Activated CD4-positive, alpha-beta T cell treated with anti-CD3 and anti-CD28 coated beads, Interleukin-2, Interleukin-4, amounts not matched to agents 100 ng/mL and 50 ng/mL, durations not matched to agents 16 hours and 8 hours (primary cell): ENCODE measurements at regions not wholly inside any gene's neighbourhood (a gene's known extent, or its start where the extent isn't known, plus 50 kb on each side); places are given as distances from the start of the nearest gene placed in this dataset.

ENCODE experiments used
- DNase-seq: peaks from one replicate; pipeline ENCODE4 v3.0.0-alpha.2; 2020; ENCODE audit warnings: low spot score

DNA sequence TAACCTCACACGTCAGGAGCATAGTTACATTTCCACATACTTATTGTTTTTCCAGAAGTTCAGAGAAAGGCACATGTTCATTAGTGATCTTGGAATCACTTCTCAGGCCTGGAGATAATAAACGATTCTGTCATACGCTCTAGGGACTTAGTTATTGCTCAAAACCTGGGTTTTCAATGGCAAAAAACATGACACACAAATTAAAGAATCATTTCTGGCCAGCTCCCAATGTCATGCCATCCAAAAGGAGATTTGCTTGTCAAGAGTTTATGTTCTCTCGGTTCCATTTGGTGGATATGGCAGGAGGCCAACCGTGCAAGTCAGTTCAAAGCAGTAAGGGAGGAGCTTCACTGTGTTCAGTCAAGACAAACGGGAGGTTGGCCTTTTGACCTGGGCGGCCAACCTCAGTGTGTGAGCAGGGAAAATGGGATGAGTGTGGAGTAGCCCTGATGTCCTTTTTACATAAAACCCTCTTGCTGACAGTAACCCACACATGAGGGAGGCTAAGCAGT, 123.4 kb downstream of the NXNL2 start:
- no peak for DNase-seq

DNA sequence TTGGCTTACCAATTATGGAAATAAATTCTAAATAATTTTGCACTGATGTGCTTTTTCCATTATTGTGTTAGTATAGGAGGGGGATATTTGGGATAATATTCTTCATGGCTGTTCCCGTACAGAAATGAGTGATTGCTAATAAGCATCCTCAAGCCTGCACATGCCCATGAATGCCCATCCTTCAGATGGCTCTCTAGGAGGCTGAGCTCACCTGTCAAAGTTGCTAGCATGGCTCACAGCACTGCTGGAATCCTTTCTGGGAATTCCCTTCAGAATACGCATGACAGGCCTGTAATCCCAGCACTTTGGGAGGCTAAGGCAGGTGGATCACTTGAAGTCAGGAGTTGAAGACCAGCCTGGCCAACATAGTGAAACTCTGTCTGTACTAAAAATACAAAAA, 124.1 kb downstream of the NXNL2 start:
- DNase-seq: no peak

DNA sequence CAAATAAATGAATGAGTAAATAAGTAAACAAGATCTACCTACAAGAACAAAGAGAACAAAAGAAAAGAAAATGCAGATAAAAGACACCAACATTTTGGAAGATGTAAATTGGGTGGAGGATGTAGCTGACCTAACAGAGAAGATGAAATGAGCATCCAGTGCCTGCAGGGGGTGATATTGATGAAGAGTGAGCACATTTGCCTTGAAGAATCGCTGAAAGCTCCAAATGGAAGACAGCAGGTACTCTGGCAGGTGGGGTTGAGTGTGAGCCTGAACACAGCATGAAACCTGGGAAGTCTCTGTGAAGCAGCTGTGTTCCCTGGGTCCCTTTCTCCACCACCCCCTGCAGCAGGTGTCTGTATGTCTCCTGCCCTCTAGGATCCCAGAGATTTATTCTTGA, 125.6 kb downstream of the NXNL2 start:
- DNase-seq: peak; percentile 19

DNA sequence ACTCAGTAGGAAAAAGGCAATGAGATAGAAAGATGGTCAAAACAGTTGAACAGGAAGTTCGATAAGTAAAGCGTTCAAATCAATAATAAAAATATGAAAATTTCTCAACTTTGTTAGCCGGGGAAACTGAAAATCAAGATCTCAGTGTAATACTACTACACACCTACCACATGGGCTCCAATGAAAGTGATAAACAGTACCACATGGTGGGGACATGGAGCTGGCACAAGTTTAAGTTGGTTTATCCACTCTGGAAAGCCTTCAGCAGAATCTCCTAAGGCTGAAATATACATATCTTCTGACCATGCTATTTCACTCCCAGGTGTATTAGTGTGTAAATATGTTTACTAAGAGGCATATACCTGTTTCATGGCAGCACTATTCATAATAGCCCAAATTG, 126.8 kb downstream of the NXNL2 start:
- no peak for DNase-seq

DNA sequence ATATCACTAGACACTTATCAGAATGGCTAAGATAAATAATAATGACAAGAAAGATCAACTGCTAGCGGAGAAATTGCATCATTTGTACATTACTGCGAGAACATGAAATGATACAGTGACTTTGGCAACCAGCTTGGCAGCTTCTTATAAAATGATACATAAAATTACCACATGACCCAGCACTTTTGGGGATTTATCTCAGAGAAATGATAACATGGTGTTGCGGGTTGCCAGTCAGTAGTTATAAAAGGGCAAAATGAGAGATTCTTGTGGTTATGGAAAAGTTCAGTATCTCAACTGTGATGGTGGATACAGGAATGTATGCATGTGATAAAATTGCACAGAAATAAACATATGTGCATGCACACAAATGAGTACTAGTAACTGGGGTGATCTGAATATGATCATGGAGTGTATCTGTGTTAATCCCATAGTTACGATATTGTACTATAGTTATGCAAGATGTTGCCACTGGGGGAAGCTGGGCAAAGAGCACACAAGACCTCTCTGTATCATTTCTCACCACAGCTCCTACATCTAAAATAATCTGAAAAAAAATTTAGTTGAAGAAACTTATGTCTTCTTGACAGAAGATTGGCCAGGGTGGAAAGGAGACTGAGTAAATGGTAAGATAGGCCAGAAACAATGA, 128.9 kb downstream of the NXNL2 start:
- DNase-seq: no peak

DNA sequence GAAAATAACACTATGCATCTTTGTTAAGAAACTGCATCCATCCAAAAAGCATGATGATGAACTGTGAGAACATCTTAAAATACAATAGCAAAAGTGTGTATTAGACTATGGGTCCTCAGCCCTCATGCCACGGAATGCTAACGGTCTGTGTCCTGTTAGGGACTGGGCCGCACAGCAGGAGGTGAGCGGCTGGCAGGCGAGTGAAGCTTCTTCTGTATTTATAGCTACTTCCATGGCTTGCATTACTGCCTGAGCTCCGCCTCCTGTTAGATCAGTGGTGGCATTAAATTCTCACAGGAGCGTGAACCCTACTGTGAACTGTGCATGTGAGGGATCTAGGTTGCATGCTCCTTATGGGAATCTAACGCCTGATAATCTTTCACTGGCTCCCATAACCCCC, 129.8 kb downstream of the NXNL2 start:
- DNase-seq: no peak

DNA sequence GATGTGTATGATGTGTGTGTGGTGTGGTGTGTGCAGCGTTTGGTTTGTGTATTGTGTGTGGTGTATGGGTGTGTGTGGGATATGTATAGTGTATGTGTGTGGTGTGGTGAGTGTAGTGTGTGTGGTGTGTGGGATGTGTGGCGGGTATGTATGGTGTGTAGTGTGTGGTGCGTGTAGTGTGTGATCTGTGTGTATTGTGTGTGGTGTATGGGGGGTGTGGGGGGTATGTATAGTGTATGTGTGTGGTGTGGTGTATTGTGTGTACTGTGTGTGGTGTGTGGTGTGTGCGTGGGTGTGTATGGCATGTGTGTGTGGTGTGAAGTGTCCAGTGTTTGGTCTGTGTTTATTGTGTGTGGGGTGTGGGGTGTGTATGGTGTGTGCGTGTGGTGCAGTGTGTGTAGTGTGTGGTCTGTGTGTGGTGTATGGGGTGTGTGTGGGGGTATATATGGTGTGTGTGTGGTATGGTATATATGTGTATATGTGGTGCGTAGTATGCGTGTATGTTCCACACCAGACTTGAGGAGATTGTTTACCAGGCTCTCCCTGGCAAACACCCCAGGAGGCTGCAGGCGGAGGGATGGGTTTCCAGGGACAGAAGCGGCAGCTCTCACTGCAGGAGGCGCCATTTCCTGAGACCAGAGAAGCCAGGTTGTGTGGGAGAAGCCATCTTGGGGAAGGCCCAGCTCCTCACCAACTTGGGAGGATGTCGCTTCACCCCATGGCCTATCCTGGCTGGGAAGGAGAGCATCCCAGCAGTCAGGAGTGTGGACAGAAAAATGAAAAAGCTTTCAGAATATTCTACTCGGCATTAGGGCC, 138.1 kb downstream of the NXNL2 start:
- DNase-seq: no peak

DNA sequence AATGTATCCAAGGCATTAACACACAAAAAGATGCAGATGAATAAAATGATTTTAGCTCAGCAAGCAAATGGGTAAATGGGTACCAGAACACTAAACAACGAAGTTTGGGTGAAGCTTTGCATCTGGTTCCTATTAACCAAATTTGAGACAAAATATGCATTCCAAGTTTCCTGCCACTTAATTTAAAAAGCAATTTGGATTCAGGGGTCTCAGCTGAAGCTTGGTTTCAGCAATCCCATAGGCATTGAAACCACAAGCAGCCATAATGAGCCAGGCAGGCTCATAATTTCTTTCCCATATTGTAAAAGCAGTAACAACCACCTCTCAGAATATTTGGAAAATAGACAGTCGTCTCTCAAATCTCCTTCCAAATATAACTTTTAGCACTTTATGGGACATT, 138.9 kb downstream of the NXNL2 start:
- DNase-seq: no peak

DNA sequence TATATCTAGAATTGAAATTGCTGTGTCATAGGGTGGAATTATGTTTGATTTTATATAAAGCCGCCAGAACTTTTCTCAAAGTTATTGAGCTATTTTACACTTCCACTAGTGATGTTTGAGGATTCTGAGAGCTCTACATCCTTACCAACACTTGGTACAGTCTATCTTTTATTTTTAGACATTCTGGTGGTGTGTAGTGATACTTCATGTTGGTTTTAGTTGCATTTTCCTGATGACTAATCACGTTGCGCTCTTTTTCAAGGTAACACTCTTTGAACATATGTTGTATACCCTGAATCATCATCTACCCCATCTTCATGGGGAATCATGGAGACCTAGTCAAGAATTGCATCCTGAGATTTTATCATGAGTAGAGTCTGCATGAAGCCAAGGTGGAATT, 141.7 kb downstream of the NXNL2 start:
- peak; percentile 9 for DNase-seq

DNA sequence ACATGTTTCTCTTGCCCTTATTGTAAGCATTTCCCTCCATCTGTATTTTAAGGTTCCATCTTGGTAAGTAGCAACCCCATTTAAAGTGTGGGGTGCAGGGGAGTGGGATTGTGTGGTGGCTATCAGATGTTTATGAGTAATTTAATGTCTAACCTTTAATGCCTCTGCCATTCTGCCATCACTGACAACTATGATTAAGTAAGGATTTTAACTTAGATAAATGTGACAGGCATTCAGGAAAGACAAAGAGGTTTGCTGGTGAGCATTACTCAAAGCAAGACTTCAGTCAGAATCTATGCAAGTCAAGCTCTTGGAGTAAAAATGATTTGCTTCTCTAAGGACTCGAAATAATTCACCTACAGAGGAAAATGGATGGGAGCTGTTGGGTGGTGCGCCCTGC, 143.0 kb downstream of the NXNL2 start:
- no peak for DNase-seq

DNA sequence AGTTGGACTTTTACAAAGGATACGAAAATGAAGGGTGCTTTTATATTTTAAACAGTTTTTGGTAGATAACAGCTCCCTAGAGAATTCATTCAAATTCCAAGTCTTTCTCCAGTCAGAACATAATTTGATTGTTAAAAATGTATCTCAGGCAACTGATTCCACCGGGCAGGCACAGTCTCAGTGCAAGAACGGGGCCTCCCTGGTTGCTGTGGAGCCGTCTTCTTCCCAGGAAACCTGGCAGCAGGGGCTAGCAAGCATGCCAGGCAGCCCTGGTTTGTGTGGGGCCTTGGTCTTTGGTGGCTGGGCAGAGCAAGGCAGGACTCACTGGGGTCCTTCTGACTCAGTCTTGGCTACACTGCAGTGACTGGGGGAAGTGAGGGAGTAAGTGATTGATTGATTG, 143.5 kb downstream of the NXNL2 start:
- no peak for DNase-seq

DNA sequence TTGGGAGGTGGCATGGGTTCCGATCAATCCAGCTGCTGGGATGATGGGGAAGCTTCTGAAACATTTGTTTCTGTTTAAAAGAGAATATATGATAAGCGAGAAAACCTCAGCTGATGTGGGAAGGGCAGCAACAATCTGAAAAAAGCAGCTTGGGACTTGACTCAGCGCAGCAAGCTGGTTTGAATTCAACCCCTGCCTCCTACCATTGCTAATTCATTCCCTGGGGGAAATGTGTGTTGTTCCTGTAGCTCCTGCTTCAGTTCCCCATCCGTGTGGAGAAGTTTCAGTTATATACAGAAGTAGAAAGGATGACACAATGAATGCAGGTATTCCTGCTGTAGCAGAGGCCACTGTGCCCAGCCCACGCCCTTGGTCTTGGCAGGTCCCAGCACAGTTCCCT, 145.1 kb downstream of the NXNL2 start:
- DNase-seq: no peak

DNA sequence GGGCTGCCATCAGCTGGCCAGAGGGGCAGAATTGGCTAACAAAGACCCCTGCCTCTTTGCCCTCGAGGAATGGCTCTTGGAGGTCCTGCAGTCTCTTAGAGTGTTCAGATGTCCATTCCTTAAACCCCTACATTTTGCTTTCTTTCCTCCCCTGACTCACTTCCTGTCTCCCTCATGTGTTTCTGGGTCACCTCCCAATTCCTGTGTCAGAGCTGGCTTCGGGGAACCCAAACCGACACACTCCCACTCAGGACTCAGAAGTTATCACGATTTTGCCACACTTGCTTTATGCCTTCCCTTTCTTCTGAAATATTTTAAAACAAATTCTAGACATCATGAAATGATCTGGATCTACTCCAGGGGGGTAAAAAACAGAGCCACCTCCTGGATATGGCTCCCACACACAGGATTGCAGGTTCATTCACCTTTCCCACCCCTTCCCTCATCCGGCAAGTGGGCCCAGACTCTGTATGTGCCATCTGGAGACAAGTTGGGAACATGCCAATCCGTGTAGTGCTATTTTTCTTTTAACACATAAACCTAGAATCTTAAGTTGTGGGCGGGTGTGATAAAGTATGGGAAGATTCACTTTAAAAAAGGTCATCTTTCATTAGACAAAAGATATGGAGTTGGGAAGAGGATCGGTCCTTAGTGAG, 145.7 kb downstream of the NXNL2 start:
- no peak for DNase-seq

DNA sequence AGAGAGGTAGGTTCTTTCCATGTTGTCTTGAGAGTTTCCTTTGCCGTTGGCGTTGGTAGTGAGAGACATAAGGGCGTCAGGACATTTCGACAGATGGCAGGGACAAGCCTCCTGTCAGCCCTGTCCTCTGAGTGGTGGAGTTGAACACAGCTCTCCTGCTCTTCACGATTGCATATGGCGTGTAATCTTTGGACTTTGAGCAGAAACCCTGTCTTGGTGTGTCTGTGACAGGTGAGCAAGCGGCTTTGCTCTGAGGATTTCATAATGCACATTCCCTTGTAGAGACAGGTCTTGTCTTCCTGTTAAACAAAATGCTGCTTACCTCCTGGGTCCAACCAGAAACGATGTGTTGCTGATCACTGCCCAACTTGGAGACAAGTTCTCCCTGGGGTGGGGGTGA, 146.5 kb downstream of the NXNL2 start:
- DNase-seq: no peak

DNA sequence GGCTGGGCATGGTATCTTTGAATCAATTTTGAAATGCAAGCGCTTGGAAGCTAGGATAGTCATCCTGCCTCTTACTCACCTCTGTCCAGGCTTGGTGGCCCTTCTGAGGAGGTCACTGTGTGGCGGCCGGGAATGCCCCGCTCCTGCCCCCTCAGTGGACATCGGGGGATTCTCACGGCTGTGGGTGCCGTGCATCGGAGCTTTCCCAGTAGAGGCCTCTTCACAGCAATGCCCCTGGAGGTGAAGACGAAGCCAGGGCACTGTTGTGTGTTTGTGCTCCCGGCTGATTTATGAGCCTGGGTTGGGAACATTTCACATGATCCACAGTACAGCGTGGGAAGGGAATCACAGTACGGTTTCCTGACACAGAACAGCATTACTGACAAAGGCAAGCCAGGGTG, 147.5 kb downstream of the NXNL2 start:
- no peak for DNase-seq

DNA sequence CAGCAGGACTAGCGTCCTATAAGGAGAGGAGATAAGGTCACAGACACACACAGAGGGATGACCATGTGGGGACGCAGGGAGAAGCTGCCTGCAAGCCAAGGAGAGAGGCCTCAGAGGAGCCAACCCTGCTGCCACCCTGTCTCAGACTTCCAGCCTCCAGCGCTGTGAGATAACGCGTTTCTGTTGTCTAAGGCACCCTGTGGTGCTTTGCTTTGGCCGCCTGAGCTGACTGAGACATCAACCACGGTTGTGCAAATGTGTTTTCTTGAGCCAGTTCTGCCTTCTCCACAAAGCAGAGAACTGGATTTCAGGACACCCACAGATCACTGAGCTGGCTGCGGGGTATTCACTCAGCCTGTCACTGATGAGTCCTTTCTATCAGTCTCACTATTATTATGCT, 149.1 kb downstream of the NXNL2 start:
- no peak for DNase-seq

DNA sequence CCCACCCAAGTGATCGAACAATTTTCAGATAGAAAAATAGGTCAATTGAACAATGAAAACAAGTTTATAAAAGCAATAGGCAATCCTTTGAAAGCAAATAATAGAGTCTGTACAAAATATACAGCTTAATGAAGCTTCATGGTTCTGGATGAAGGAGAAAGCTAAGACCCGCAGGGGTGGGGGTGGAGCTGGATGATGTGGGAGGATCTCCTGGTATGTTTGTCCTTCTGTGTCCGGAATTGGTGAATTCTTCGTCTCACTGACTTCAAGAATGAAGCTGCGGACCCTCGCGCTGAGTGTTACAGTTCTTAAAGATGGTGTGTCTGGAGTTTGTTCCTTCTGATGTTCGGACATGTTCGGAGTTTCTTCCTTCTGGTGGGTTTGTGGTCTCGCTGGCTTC, 149.9 kb downstream of the NXNL2 start:
- no peak for DNase-seq

DNA sequence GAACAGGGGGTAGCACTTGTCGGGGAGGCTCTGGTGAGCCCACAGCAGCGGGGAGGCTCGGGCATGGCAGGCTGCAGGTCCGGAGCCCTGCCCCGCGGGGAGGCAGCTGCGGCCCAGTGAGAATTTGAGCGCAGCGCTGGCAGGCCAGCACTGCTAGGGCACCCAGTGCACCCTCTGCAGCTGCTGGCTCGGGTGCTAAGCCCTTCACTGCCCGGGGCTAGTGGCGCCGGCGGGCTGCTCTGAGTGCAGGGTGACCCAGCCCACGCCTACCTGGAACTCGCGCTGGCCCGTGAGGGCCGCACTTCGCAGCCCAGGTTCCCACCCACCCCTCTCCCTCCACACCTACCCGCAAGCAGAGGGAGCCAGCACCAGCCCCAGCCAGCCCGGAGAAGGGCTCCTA, 151.0 kb downstream of the NXNL2 start:
- DNase-seq: no peak

DNA sequence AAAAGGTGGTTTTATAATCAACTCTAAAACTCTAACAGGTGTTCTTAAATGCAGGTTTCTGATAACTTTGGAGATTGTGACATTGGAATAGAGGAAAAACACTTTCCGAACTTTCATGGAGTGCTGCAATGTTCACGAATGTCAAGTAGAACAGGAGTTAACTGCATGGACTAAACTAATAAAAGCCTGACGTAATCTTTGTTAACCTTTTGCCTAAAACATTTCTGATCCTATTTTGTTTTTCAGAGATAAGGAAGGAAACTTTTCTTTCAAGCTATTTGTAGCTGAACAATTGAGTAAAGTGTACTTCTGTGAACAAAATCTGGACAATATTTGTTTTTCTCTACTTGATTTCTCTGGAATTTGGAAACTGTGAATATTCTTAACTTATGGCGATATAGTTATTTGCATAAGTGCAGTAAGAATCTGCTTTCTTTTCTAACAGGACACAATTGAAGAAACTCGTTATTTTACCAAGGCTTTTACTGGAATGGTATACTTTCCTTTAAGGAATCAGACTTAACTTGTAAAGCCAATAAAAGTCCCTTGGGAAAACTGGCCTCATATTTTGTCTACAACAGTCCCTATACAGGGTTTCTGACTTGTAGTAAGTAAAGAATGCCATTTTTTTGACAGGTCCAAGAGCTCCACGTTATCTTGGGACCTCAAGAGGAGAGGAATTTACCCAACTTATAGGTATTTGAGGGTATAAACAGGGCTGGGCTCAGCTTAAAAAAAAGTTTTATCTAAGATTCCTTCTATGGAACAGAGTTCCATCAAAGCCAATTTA, 154.7 kb downstream of the NXNL2 start:
- DNase-seq: no peak

DNA sequence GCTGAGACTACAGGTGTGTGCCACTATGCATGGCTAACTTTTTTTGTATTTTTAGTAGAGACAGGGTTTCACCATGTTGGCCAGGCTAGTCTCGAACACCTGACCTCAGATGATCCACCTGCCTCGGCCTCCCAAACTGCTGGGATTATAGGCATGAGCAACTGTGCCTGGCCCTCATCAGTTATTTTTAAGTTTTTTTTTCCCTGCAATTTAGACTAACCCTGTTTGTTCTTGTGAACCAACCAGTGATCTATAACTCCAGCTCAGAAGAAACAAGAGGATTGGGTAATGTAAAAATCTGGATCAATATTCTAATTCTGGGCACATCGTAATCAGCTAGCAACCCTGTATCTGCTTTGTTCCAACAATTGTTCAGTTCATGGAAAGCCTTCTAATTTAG, 155.7 kb downstream of the NXNL2 start:
- no peak for DNase-seq

DNA sequence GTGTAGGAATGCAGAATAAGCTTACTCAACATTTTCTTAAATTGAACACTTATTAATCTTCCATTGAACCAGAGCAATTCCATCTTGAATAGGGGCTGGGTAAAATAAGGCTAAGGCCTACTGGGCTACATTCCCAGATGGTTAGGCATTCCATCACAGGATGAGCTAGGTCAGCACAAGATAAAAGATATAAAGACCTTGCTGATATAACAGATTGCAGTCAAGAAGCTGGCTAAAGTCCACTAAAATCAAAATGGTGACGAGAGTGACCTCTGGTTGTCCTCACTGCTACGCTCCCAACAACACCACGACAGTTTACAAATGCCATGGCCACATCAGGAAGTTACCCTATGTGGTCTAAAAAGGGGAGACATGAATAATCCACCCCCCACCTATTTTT, 156.1 kb downstream of the NXNL2 start:
- no peak for DNase-seq

DNA sequence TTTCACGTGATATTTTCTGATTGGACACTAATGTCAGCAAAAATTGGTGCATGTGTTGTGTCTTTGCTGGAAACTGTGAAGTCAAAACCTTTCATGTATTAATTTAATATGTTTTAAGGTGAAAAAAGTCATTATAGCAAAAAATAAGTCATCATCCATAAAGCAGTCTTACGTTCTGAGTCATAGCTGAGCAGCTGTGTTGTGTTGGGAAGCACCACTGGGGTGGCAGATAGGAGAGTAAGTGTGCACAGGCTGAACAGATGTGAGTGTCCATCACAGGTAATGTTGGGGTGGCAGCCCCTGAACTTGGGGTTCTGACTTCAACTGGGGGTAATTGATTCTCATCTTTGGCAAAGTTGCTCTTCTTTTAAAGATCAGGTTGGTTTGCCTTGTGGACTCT, 156.8 kb downstream of the NXNL2 start:
- no peak for DNase-seq
